B cell (primary cell): ENCODE measurements at regions not wholly inside any gene's neighbourhood (a gene's known extent, or its start where the extent isn't known, plus 50 kb on each side); places are given as distances from the start of the nearest gene placed in this dataset.

Source experiments
- CTCF ChIP-seq: fragments of 200-600 bp; IDR thresholded peaks from one replicate; pipeline ENCODE4 v1.8.0; 2022; ENCODE audit warnings: antibody characterized with exemption, mild to moderate bottlenecking
- EZH2 ChIP-seq: IDR thresholded peaks from 2 replicates; pipeline ENCODE4 v1.6.1; 2012; ENCODE audit warnings: borderline replicate concordance, low read depth, mild to moderate bottlenecking, moderate library complexity, low read length; ENCODE audit not compliant: insufficient read depth, poor library complexity, severe bottlenecking

- TF ChIP-seq CTCF, result no peak
- no peak for TF ChIP-seq EZH2
Measured at GRCh38 chr20:46826343-46826984, 68.2 kb upstream of the EYA2 start.
